ENCODE measurements at regions not wholly inside any gene's neighbourhood (a gene's known extent, or its start where the extent isn't known, plus 50 kb on each side); places are given as distances from the start of the nearest gene placed in this dataset.

- DNase-seq = no peak
- no peak overlapping the region for H3K4me3 ChIP-seq (ENCODE audit: low read depth, low read length)
- H3K27ac ChIP-seq = no peak overlapping the region
- H3K27me3 ChIP-seq (ENCODE audit: insufficient read depth, low read depth, severe bottlenecking) = no peaks in the 10 kb centered on the region
- no peaks in the 10 kb centered on the region for H3K9me3 ChIP-seq (ENCODE audit: severe bottlenecking)
- H3K36me3 ChIP-seq = no peaks in the 10 kb centered on the region
- no peak for TF ChIP-seq CTCF (IDR thresholded peaks at IDR 0.05; ENCODE audit: low read depth, low read length)
Observed at GRCh38 chr1:90591355-90591969, 125.6 kb downstream of the BARHL2 start.

- no peak for DNase-seq
- Histone ChIP-seq H3K36me3 (no peaks in the 10 kb centered on the region), H3K9me3 (ENCODE audit: severe bottlenecking) (no peaks in the 10 kb centered on the region), H3K27me3 (ENCODE audit: insufficient read depth, low read depth, severe bottlenecking) (no peaks in the 10 kb centered on the region), H3K27ac (no peak overlapping the region), H3K4me3 (ENCODE audit: low read depth, low read length) (no peak overlapping the region)
- TF ChIP-seq CTCF (IDR thresholded peaks at IDR 0.05; ENCODE audit: low read depth, low read length) = no peak
Observed at GRCh38 chr1:90580176-90580575, 136.9 kb downstream of the BARHL2 start.

- Histone ChIP-seq H3K4me3 (ENCODE audit: low read depth, low read length) (no peak overlapping the region), H3K36me3 (no peaks in the 10 kb centered on the region), H3K9me3 (ENCODE audit: severe bottlenecking) (no peaks in the 10 kb centered on the region), H3K27me3 (ENCODE audit: insufficient read depth, low read depth, severe bottlenecking) (no peaks in the 10 kb centered on the region), H3K27ac (no peak overlapping the region)
- 0 out of 2 replicates have a peak, but pooled peaks have one; percentile 22 for TF ChIP-seq CTCF (IDR thresholded peaks at IDR 0.05; ENCODE audit: low read depth, low read length)
- DNase-seq = no peak
Observed at GRCh38 chr1:90579212-90579802, 137.8 kb downstream of the BARHL2 start.

- DNase-seq = no peak
- H3K27ac ChIP-seq = no peak overlapping the region
- H3K9me3 ChIP-seq (ENCODE audit: severe bottlenecking) = no peaks in the 10 kb centered on the region
- H3K36me3 ChIP-seq = no peaks in the 10 kb centered on the region
- H3K27me3 ChIP-seq (ENCODE audit: insufficient read depth, low read depth, severe bottlenecking) = no peaks in the 10 kb centered on the region
- TF ChIP-seq CTCF (IDR thresholded peaks at IDR 0.05; ENCODE audit: low read depth, low read length) = no peak
- H3K4me3 ChIP-seq (ENCODE audit: low read depth, low read length) = no peak overlapping the region
Observed at GRCh38 chr1:90574692-90575370, 142.3 kb downstream of the BARHL2 start.

- TF ChIP-seq CTCF (IDR thresholded peaks at IDR 0.05; ENCODE audit: low read depth, low read length) = no peak
- Histone ChIP-seq H3K4me3 (ENCODE audit: low read depth, low read length) (no peak overlapping the region), H3K27ac (no peak overlapping the region), H3K9me3 (ENCODE audit: severe bottlenecking) (no peaks in the 10 kb centered on the region), H3K36me3 (no peaks in the 10 kb centered on the region), H3K27me3 (ENCODE audit: insufficient read depth, low read depth, severe bottlenecking) (no peaks in the 10 kb centered on the region)
- no peak for DNase-seq
Observed at GRCh38 chr1:90573736-90574135, 143.4 kb downstream of the BARHL2 start.
